HEK293 (cell line): ENCODE measurements at regions not wholly inside any gene's neighbourhood (a gene's known extent, or its start where the extent isn't known, plus 50 kb on each side); places are given as distances from the start of the nearest gene placed in this dataset.
A peak's percentile ranks its signal among the peaks of the same experiment; 100 is the strongest.

Experiments used
- CTCF ChIA-PET: fragments of 350-600 bp; formaldehyde crosslinking; extraction: SDS; loops from one replicate; lab custom pipeline; 2021; ENCODE audit warnings: antibody characterized with exemption; lab: Yijun Ruan, JAX
- POLR2A ChIA-PET: fragments of 300-600 bp; formaldehyde crosslinking; extraction: SDS; loops from one replicate; lab custom pipeline; 2020; ENCODE audit warnings: antibody characterized with exemption, inconsistent platforms; lab: Yijun Ruan, JAX
- H3K27ac ChIP-seq: fragments of 200-500 bp; sonication (Bioruptor generic); 2 replicates; pipeline ENCODE4 v1.5.1; 2014; ENCODE audit warnings: low read depth, low read length, control low read depth, inconsistent platforms; ENCODE audit errors: extremely low read depth
- H3K36me3 ChIP-seq, 2 experiments: fragments of 200-500 bp in 1 of 2; sonication (Bioruptor generic) in 1 of 2; 1 replicate in 1 of 2; 2 replicates in 1 of 2; pipeline ENCODE4 v1.5.1; 2014 to 2017; ENCODE audit warnings: inconsistent platforms in 2 of 2, low read length in 2 of 2; ENCODE audit not compliant: control insufficient read depth in 2 of 2, insufficient read depth in 1 of 2
- H3K4me1 ChIP-seq: fragments of 200-500 bp; sonication (Bioruptor generic); 2 replicates; pipeline ENCODE4 v1.5.1; 2014; ENCODE audit warnings: mild to moderate bottlenecking, low read length, inconsistent platforms; ENCODE audit not compliant: control insufficient read depth, insufficient read depth
- H3K4me3 ChIP-seq: 2 replicates; pipeline ENCODE4 v1.5.1; 2011; ENCODE audit warnings: low read depth, mild to moderate bottlenecking, control low read depth, low read length, moderate library complexity
- H3K9me3 ChIP-seq: fragments of 200-500 bp; sonication (Bioruptor generic); 2 replicates; pipeline ENCODE4 v1.5.1; 2014; ENCODE audit warnings: low read depth, low read length, inconsistent platforms; ENCODE audit not compliant: control insufficient read depth, insufficient read depth
- EGR2 ChIP-seq: fragments of 450-650 bp; formaldehyde crosslinking; IDR thresholded peaks from 2 replicates; pipeline ENCODE4 v1.5.1; 2016; ENCODE audit warnings: low read depth, missing biosample characterization, missing genetic modification characterization
- IKZF3 ChIP-seq: fragments of 450-650 bp; IDR thresholded peaks from 2 replicates; pipeline ENCODE4 v1.5.0; 2018; ENCODE audit warnings: missing biosample characterization, mild to moderate bottlenecking, missing genetic modification characterization, moderate library complexity
- KLF16 ChIP-seq: fragments of 450-650 bp; formaldehyde crosslinking; IDR thresholded peaks from 2 replicates; pipeline ENCODE4 v1.5.1; 2017; ENCODE audit warnings: missing biosample characterization, missing genetic modification characterization
- MEIS1 ChIP-seq: sonication (generic); formaldehyde crosslinking; IDR thresholded peaks from 2 replicates; pipeline ENCODE4 v1.8.1; 2022; ENCODE audit warnings: missing genetic modification reagents, mild to moderate bottlenecking, borderline replicate concordance
- OSR2 ChIP-seq: fragments of 450-650 bp; formaldehyde crosslinking; IDR thresholded peaks from 2 replicates; pipeline ENCODE4 v1.5.1; 2016; ENCODE audit warnings: missing biosample characterization, missing genetic modification characterization
- PATZ1 ChIP-seq: fragments of 450-650 bp; formaldehyde crosslinking; IDR thresholded peaks from 2 replicates; pipeline ENCODE4 v1.5.1; 2016; ENCODE audit warnings: missing biosample characterization, missing genetic modification characterization
- PRDM1 ChIP-seq: fragments of 450-650 bp; formaldehyde crosslinking; IDR thresholded peaks from 2 replicates; pipeline ENCODE4; 2016; ENCODE audit warnings: missing biosample characterization, missing genetic modification characterization
- ZBTB1 ChIP-seq: fragments of 450-650 bp; formaldehyde crosslinking; IDR thresholded peaks from 2 replicates; pipeline ENCODE4 v1.5.1; 2016; ENCODE audit warnings: missing biosample characterization, missing genetic modification characterization
- ZFHX2 ChIP-seq: fragments of 450-650 bp; formaldehyde crosslinking; conservative IDR thresholded peaks from 2 replicates; pipeline ENCODE4 v1.5.1; 2016; ENCODE audit warnings: missing biosample characterization, missing genetic modification characterization
- ZIC2 ChIP-seq: fragments of 450-650 bp; formaldehyde crosslinking; IDR thresholded peaks from 2 replicates; pipeline ENCODE4 v1.5.1; 2016; ENCODE audit warnings: missing biosample characterization, missing genetic modification characterization
- ZNF121 ChIP-seq: fragments of 450-650 bp; formaldehyde crosslinking; IDR thresholded peaks from 2 replicates; pipeline ENCODE4 v1.5.1; 2016; ENCODE audit warnings: missing biosample characterization, missing genetic modification characterization
- ZNF157 ChIP-seq: fragments of 450-650 bp; formaldehyde crosslinking; IDR thresholded peaks from 2 replicates; pipeline ENCODE4 v1.5.1; 2016; ENCODE audit warnings: missing biosample characterization, missing genetic modification characterization
- ZNF223 ChIP-seq: fragments of 450-650 bp; formaldehyde crosslinking; IDR thresholded peaks from 2 replicates; pipeline ENCODE4 v1.5.1; 2016; ENCODE audit warnings: missing biosample characterization, missing genetic modification characterization
- ZNF26 ChIP-seq: fragments of 450-650 bp; formaldehyde crosslinking; IDR thresholded peaks from 2 replicates; pipeline ENCODE4 v1.5.1; 2016; ENCODE audit warnings: missing biosample characterization, missing genetic modification characterization
- ZNF274 ChIP-seq, 2 experiments: fragments of 200-500 bp in 1 of 2; fragments of 450-650 bp in 1 of 2; sonication (Bioruptor generic) in 1 of 2; formaldehyde crosslinking in 1 of 2; IDR thresholded peaks; 2 replicates each; pipeline versions ENCODE4 v1.5.1 to v1.6.1; 2014 to 2016; ENCODE audit warnings: borderline replicate concordance in 1 of 2, inconsistent platforms in 1 of 2, low read length in 1 of 2, missing biosample characterization in 1 of 2, missing genetic modification characterization in 1 of 2
- ZNF350 ChIP-seq: fragments of 450-650 bp; formaldehyde crosslinking; IDR thresholded peaks from 2 replicates; pipeline ENCODE4 v1.5.0; 2017; ENCODE audit warnings: missing biosample characterization, mild to moderate bottlenecking, missing genetic modification characterization
- ZNF366 ChIP-seq: fragments of 450-650 bp; formaldehyde crosslinking; conservative IDR thresholded peaks from 2 replicates; pipeline ENCODE4 v1.5.1; 2016; ENCODE audit warnings: missing biosample characterization, missing genetic modification characterization
- ZNF510 ChIP-seq: fragments of 450-650 bp; formaldehyde crosslinking; IDR thresholded peaks from 2 replicates; pipeline ENCODE4 v1.5.1; 2018; ENCODE audit warnings: mild to moderate bottlenecking, missing genetic modification characterization, missing biosample characterization; ENCODE audit not compliant: insufficient replicate concordance
- ZNF514 ChIP-seq: fragments of 450-650 bp; formaldehyde crosslinking; IDR thresholded peaks from 2 replicates; pipeline ENCODE4 v1.5.1; 2016; ENCODE audit warnings: missing biosample characterization, missing genetic modification characterization
- ZNF549 ChIP-seq: fragments of 450-650 bp; IDR thresholded peaks from 2 replicates; pipeline ENCODE4 v1.5.1; 2018; ENCODE audit warnings: missing biosample characterization, missing genetic modification characterization, mild to moderate bottlenecking, inconsistent platforms, moderate library complexity
- ZNF558 ChIP-seq: fragments of 450-650 bp; formaldehyde crosslinking; IDR thresholded peaks from 2 replicates; pipeline ENCODE4 v1.5.1; 2016; ENCODE audit warnings: missing biosample characterization, missing genetic modification characterization
- ZNF624 ChIP-seq: fragments of 450-650 bp; formaldehyde crosslinking; IDR thresholded peaks from 2 replicates; pipeline ENCODE4 v1.5.1; 2017; ENCODE audit warnings: missing biosample characterization, missing genetic modification characterization
- ZNF639 ChIP-seq: fragments of 450-650 bp; formaldehyde crosslinking; IDR thresholded peaks from 2 replicates; pipeline ENCODE4 v1.5.1; 2016; ENCODE audit warnings: missing biosample characterization, missing genetic modification characterization
- ZNF664 ChIP-seq: fragments of 450-650 bp; formaldehyde crosslinking; IDR thresholded peaks from 2 replicates; pipeline ENCODE4 v1.5.1; 2016; ENCODE audit warnings: missing biosample characterization, missing genetic modification characterization
- ZNF677 ChIP-seq: fragments of 450-650 bp; IDR thresholded peaks from 2 replicates; pipeline ENCODE4 v1.5.0; 2018; ENCODE audit warnings: missing biosample characterization, mild to moderate bottlenecking, missing genetic modification characterization, moderate library complexity
- ZNF692 ChIP-seq: fragments of 450-650 bp; formaldehyde crosslinking; IDR thresholded peaks from 2 replicates; pipeline ENCODE4 v1.5.1; 2016; ENCODE audit warnings: missing biosample characterization, missing genetic modification characterization
- TF ChIP-seq, protein P1 (sequence below): fragments of 450-650 bp; formaldehyde crosslinking; IDR thresholded peaks from 2 replicates; pipeline ENCODE4 v1.5.1; 2017; ENCODE audit warnings: missing biosample characterization, missing genetic modification characterization

DNA sequence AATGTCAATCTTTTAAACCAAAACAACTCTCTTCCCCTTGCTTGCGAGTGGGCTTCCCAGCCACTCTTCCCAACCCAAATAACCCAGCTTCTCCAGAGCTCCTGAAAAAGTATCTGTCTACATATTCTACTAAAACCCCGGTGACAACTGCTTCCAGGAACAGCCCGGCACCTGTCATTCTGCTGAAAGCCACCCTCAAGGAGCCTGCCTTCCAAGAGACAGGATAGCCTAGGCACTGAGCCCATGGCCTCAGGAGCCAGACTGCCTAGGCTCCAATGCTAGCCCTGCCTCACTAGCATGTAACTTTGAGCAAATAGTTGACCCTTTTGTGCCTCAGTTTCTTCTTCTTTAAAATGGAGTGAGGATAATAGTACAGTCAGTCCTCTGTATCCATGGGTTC is 459.8 kb downstream of the SOX6 start (continued):
- TF ChIP-seq ZNF223, result no peak
- TF ChIP-seq, all 188 proteins: peak for 0

DNA sequence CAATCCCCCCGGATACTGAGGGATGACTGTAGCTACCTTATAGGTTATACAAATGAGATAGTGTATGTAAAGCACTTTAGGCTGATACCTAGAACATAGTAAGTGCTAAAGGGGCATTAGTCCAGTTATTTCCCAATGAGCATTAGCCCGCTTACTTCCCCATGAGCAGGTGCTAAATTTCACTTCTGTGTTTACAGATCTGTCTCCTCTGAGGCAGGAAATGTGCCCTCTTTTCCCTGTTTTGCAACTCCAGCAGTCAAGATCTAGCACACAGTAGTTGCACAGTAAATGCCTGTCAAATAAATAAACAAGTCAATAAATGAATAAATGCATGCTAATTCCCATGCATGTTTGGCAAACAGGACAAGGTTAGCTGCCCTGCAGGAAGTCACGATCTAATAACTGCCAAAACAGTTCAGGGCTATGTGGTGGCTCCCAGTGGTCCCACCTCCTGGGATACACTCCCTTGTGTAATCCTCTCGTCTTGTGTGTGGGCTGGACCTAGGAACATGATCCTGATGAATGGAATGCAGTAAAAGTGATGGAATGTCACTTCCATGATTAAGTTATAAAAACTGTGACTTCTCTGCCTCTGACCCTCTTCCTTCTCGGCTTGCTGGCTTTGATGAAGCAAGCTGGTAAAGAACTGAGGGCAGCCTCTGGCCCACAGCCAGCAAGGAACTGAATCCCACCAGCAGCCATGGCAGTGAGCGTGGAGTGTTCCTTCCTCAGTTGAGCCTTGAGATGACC is 459.0 kb downstream of the SOX6 start:
- no peak overlapping the region for H3K27ac ChIP-seq
- H3K36me3 ChIP-seq, result no peaks in the 10 kb centered on the region
- no peaks in the 10 kb centered on the region for H3K4me1 ChIP-seq
- TF ChIP-seq ZNF350 (tag by site-specific recombination) (no peak), PATZ1 (tag by site-specific recombination) (no peak), ZNF677 (no peak), ZFHX2 (tag by site-specific recombination) (peak; percentile 47), ZNF157 (tag by site-specific recombination) (no peak), ZIC2 (tag by site-specific recombination) (peak; percentile 44; the same call in 1 of the 2 replicates), ZNF514 (no peak), OSR2 (no peak), IKZF3 (tag by site-specific recombination) (no peak), EGR2 (tag by site-specific recombination) (peak; percentile 33; the same call in 1 of the 2 replicates), MEIS1 (CRISPR knock-in tag) (0 out of 2 replicates have a peak, but pooled peaks have one; percentile 18), ZNF664 (tag by site-specific recombination) (peak; percentile 75; the same call in 1 of the 2 replicates), ZNF558 (no peak), ZNF549 (tag by site-specific recombination) (no peak), ZNF639 (tag by site-specific recombination) (no peak)
- ChIA-PET POLR2A (no interaction called here), CTCF (no interaction called here)
- no peak overlapping the region for H3K4me3 ChIP-seq
- H3K9me3 ChIP-seq, result no peaks in the 10 kb centered on the region

GRCh38 chr11:15901054-15901453 is 455.3 kb downstream of the SOX6 start:
- H3K9me3 ChIP-seq, result no peaks in the 10 kb centered on the region
- no peak overlapping the region for H3K4me3 ChIP-seq
- CTCF ChIA-PET, result interaction anchor here (0.5 kb wide), 1 partner anchor 706 kb away, joined by 3 read pairs; no protein-coding TSS in a partner anchor
- no peaks in the 10 kb centered on the region for H3K36me3 ChIP-seq
- POLR2A ChIA-PET, result no interaction called here
- H3K27ac ChIP-seq, result no peak overlapping the region
- no peaks in the 10 kb centered on the region for H3K4me1 ChIP-seq
- TF ChIP-seq KLF16 (tag by site-specific recombination), result no peak
- no peak for TF ChIP-seq ZNF692 (tag by site-specific recombination)
- no peak for TF ChIP-seq ZBTB1 (tag by site-specific recombination)
- no peak for TF ChIP-seq ZNF510 (tag by site-specific recombination)
- no peak for TF ChIP-seq ZNF121 (tag by site-specific recombination)
- TF ChIP-seq ZNF274 (IDR thresholded peaks at IDR 0.05; ENCODE audit: low read length), result no peak
- TF ChIP-seq ZNF274 (tag by site-specific recombination; IDR thresholded peaks at IDR 0.05; ENCODE audit: borderline replicate concordance), result no peak
- TF ChIP-seq, protein P1, sequence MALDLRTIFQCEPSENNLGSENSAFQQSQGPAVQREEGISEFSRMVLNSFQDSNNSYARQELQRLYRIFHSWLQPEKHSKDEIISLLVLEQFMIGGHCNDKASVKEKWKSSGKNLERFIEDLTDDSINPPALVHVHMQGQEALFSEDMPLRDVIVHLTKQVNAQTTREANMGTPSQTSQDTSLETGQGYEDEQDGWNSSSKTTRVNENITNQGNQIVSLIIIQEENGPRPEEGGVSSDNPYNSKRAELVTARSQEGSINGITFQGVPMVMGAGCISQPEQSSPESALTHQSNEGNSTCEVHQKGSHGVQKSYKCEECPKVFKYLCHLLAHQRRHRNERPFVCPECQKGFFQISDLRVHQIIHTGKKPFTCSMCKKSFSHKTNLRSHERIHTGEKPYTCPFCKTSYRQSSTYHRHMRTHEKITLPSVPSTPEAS (tag by site-specific recombination), result no peak
- TF ChIP-seq ZIC2 (tag by site-specific recombination), result no peak
- TF ChIP-seq ZNF26 (tag by site-specific recombination), result no peak
- no peak for TF ChIP-seq IKZF3 (tag by site-specific recombination)
- no peak for TF ChIP-seq ZNF624 (tag by site-specific recombination)
- TF ChIP-seq ZNF366 (tag by site-specific recombination), result no peak
- TF ChIP-seq PRDM1, result no peak
